Activated CD8-positive, alpha-beta T cell treated with anti-CD3 and anti-CD28 coated beads for 36 hours (primary cell): ENCODE measurements at regions not wholly inside any gene's neighbourhood (a gene's known extent, or its start where the extent isn't known, plus 50 kb on each side); places are given as distances from the start of the nearest gene placed in this dataset.

ENCODE experiments used
- ATAC-seq: fragments of 200-7000 bp; cut with Tn5 transposase; one replicate; pipeline ENCODE4 v1.10.0; 2021; ENCODE audit warnings: mild to moderate bottlenecking, moderate library complexity
- CTCF ChIA-PET: fragments of 350-600 bp; sonication (Branson Sonifier 250); formaldehyde crosslinking; loops from one replicate; lab custom pipeline; 2021; ENCODE audit warnings: antibody characterized with exemption; lab: Charles Lee
- POLR2A ChIA-PET: fragments of 350-600 bp; sonication (Branson Sonifier 250); formaldehyde crosslinking; loops from one replicate; lab custom pipeline; 2021; ENCODE audit warnings: antibody characterized with exemption; lab: Charles Lee
- DNase-seq: peaks from one replicate; pipeline ENCODE4 v3.0.0-alpha.2; 2020
- H3K27ac Mint-ChIP-seq: one replicate; pipeline ENCODE4 v1.8.0; 2021; ENCODE audit warnings: mild to moderate bottlenecking, mixed read lengths
- H3K27me3 Mint-ChIP-seq: one replicate; pipeline ENCODE4 v1.8.0; 2021; ENCODE audit warnings: mixed read lengths
- H3K36me3 Mint-ChIP-seq: one replicate; pipeline ENCODE4 v1.8.0; 2021; ENCODE audit warnings: low read depth, mixed read lengths
- H3K4me1 Mint-ChIP-seq: one replicate; pipeline ENCODE4 v1.8.0; 2021; ENCODE audit warnings: low read depth, mixed read lengths
- H3K4me3 Mint-ChIP-seq: one replicate; pipeline ENCODE4 v1.8.0; 2021; ENCODE audit warnings: mild to moderate bottlenecking, moderate library complexity, mixed read lengths
- H3K9me3 Mint-ChIP-seq: one replicate; pipeline ENCODE4 v1.8.0; 2021; ENCODE audit warnings: mixed read lengths
- CTCF ChIP-seq: fragments of 200-600 bp; IDR thresholded peaks from one replicate; pipeline ENCODE4 v1.8.0; 2022; ENCODE audit warnings: antibody characterized with exemption, mild to moderate bottlenecking
- intact Hi-C: fragments of 100-400 bp; cut with micrococcal nuclease; formaldehyde crosslinking; loops from one replicate; pipeline ENCODE4 v1.10.0; 2022

GRCh38 chr4:175143116-175143515 is 225.0 kb downstream of the ADAM29 start:
- H3K4me3 Mint-ChIP-seq: no peak overlapping the region
- POLR2A ChIA-PET: interaction anchor here (0.6 kb wide), 1 partner anchor 216 kb away, joined by 4 read pairs; no protein-coding TSS in a partner anchor
- ATAC-seq: no peak
- intact Hi-C loops: no loop called here
- H3K4me1 Mint-ChIP-seq: no peaks in the 10 kb centered on the region
- H3K27me3 Mint-ChIP-seq: no peaks in the 10 kb centered on the region
- DNase-seq: no peak
- no peak for TF ChIP-seq CTCF
- H3K9me3 Mint-ChIP-seq: peaks cover 6% of the 10 kb centered on the region
- H3K27ac Mint-ChIP-seq: no peak overlapping the region
- CTCF ChIA-PET: no interaction called here
- H3K36me3 Mint-ChIP-seq: no peaks in the 10 kb centered on the region

- no peak for TF ChIP-seq CTCF
- Mint-ChIP-seq H3K27ac (no peak overlapping the region), H3K27me3 (no peaks in the 10 kb centered on the region), H3K4me1 (no peaks in the 10 kb centered on the region), H3K4me3 (no peak overlapping the region), H3K36me3 (no peaks in the 10 kb centered on the region), H3K9me3 (peaks cover 6% of the 10 kb centered on the region)
- POLR2A ChIA-PET: no interaction called here
- CTCF ChIA-PET: no interaction called here
- intact Hi-C loops: no loop called here
- DNase-seq: no peak
- no peak for ATAC-seq
These were observed 228.6 kb downstream of the ADAM29 start for GRCh38 chr4:175146799-175147198.

- Mint-ChIP-seq H3K36me3 (no peaks in the 10 kb centered on the region), H3K27ac (no peak overlapping the region), H3K27me3 (no peaks in the 10 kb centered on the region), H3K9me3 (peaks cover 4% of the 10 kb centered on the region), H3K4me1 (no peaks in the 10 kb centered on the region), H3K4me3 (no peak overlapping the region)
- DNase-seq: no peak
- TF ChIP-seq CTCF: no peak
- ChIA-PET POLR2A (no interaction called here), CTCF (no interaction called here)
- ATAC-seq: no peak
- intact Hi-C loops: no loop called here
These were observed 229.1 kb downstream of the ADAM29 start for GRCh38 chr4:175147233-175147632.

GRCh38 chr4:175166020-175166419 is 247.9 kb downstream of the ADAM29 start:
- peaks cover 2% of the 10 kb centered on the region for H3K9me3 Mint-ChIP-seq
- no peak for DNase-seq
- intact Hi-C loops: no loop called here
- no peaks in the 10 kb centered on the region for H3K36me3 Mint-ChIP-seq
- H3K4me3 Mint-ChIP-seq: no peak overlapping the region
- ChIA-PET CTCF (no interaction called here), POLR2A (no interaction called here)
- H3K27me3 Mint-ChIP-seq: no peaks in the 10 kb centered on the region
- no peaks in the 10 kb centered on the region for H3K4me1 Mint-ChIP-seq
- TF ChIP-seq CTCF: no peak
- no peak overlapping the region for H3K27ac Mint-ChIP-seq
- ATAC-seq: no peak

- CTCF ChIA-PET: no interaction called here
- no peak for ATAC-seq
These were observed 258.6 kb downstream of the ADAM29 start for GRCh38 chr4:175176710-175177109.

More at GRCh38 chr4:175176710-175177109, 258.6 kb downstream of the ADAM29 start:
- DNase-seq: no peak
- no peaks in the 10 kb centered on the region for H3K36me3 Mint-ChIP-seq
- H3K9me3 Mint-ChIP-seq: peaks cover 4% of the 10 kb centered on the region
- no peaks in the 10 kb centered on the region for H3K27me3 Mint-ChIP-seq
- H3K4me3 Mint-ChIP-seq: no peak overlapping the region
- no peak overlapping the region for H3K27ac Mint-ChIP-seq
- intact Hi-C loops: no loop called here
- no peaks in the 10 kb centered on the region for H3K4me1 Mint-ChIP-seq
- POLR2A ChIA-PET: no interaction called here
- no peak for TF ChIP-seq CTCF
